Adrenal gland (tissue), 9 donors: ENCODE measurements at regions not wholly inside any gene's neighbourhood (a gene's known extent, or its start where the extent isn't known, plus 50 kb on each side); places are given as distances from the start of the nearest gene placed in this dataset.

Experiments used
- DNase-seq, 7 donors: peaks; one replicate each; pipeline ENCODE4 v3.0.0-alpha.2; 2019 to 2020
- H3K27ac ChIP-seq, 5 donors: fragments of 200-600 bp; sonication (generic) in 4 of 5; 1 replicate in 3 of 5; 2 replicates in 2 of 5; pipeline versions ENCODE4 v1.5.1 to v1.8.0; 2016 to 2020; ENCODE audit warnings: mild to moderate bottlenecking in 1 of 5
- H3K27me3 ChIP-seq: fragments of 200-600 bp; 2 replicates; pipeline ENCODE4 v1.8.0; 2021
- H3K36me3 ChIP-seq, 2 donors: fragments of 200-600 bp; replicated peaks in 1 of 2; 1 replicate in 1 of 2; 2 replicates in 1 of 2; pipeline versions ENCODE4 v1.5.1 to v1.8.0; 2018 to 2022
- H3K4me1 ChIP-seq, 2 donors: fragments of 200-600 bp; replicated peaks in 1 of 2; 1 replicate in 1 of 2; 2 replicates in 1 of 2; pipeline versions ENCODE4 v1.5.1 to v1.8.0; 2018 to 2021
- H3K4me3 ChIP-seq, 4 donors: fragments of 200-600 bp; sonication (generic) in 3 of 4; one replicate each; pipeline ENCODE4 v1.5.1; 2016 to 2018
- H3K9me3 ChIP-seq, 3 donors: fragments of 200-600 bp; sonication (generic) in 1 of 3; replicated peaks in 1 of 3; 1 replicate in 2 of 3; 2 replicates in 1 of 3; pipeline versions ENCODE4 v1.5.1 to v1.8.0; 2016 to 2021
- CTCF ChIP-seq, 6 experiments: fragments of 450-650 bp in 4 of 6; fragments of 200-600 bp in 2 of 6; sonication (generic) in 1 of 6; IDR thresholded peaks; 1 replicate in 5 of 6; 2 replicates in 1 of 6; pipeline versions ENCODE4 v1.5.1 to v1.8.0; 2016 to 2021; ENCODE audit warnings: antibody characterized with exemption in 6 of 6, mild to moderate bottlenecking in 2 of 6, moderate library complexity in 1 of 6
- POLR2A ChIP-seq, 2 donors: fragments of 450-650 bp; IDR thresholded peaks; one replicate each; pipeline ENCODE4 v1.6.1; 2017; ENCODE audit warnings: antibody characterized with exemption in 2 of 2, mild to moderate bottlenecking in 2 of 2, moderate library complexity in 1 of 2
- WGBS, 4 donors: extraction: QIAGEN DNeasy Blood & Tissue Kit in 2 of 4; methylation state at CpG; one replicate each; pipeline versions ENCODE4 v1.1.5 to v1.1.7; 2013 to 2017; 5-methylcytosine and 5-hydroxymethylcytosine counted together
- intact Hi-C, 2 donors: fragments of 100-400 bp; cut with DNase I; formaldehyde crosslinking; loops; one replicate each; pipeline versions ENCODE4 v1.14.1 to v1.15.0; 2022 to 2023
- donor health status: healthy with polysubstance abuse.
- donor health status: Bipolar disorder and iron deficiency.
- donor health status: DM: yes; HTN: yes; CAD: no.
- donor health status: DM: no; HTN: no; CAD: no.
- donor health status: DM: no; HTN: no; CAD: no.

GRCh38 chr4:53646795-53647194 is 55.5 kb upstream of the LNX1 start:
- Histone ChIP-seq H3K4me1 (no peaks in the 10 kb centered on the region), H3K9me3 (no peaks in the 10 kb centered on the region), H3K36me3 (no peaks in the 10 kb centered on the region), H3K4me3 (no peak overlapping the region), H3K27me3 (no peaks in the 10 kb centered on the region), H3K27ac (no peak overlapping the region)
- WGBS, 4 donors, result 39 to 46% (median 43%) methylated on average over 3 of the region's 3 CpGs
- peak in 3 of 7 donors; percentile 17 to 55 (median 20) for DNase-seq
- intact Hi-C loops, result no loop called here
- TF ChIP-seq POLR2A (IDR thresholded peaks at IDR 0.05) (no peak), CTCF (IDR thresholded peaks at IDR 0.05) (no peak)

GRCh38 chr4:53645108-53645507 is 53.8 kb upstream of the LNX1 start:
- Histone ChIP-seq H3K27ac (no peak overlapping the region), H3K27me3 (no peaks in the 10 kb centered on the region), H3K4me1 (no peaks in the 10 kb centered on the region), H3K9me3 (no peaks in the 10 kb centered on the region), H3K36me3 (no peaks in the 10 kb centered on the region), H3K4me3 (no peak overlapping the region)
- intact Hi-C loops, result no loop called here
- TF ChIP-seq CTCF (IDR thresholded peaks at IDR 0.05), result no peak
- TF ChIP-seq POLR2A (IDR thresholded peaks at IDR 0.05), result no peak
- no peak for DNase-seq
- WGBS, 4 donors, result 87 to 96% (median 89%) methylated on average over 3 of the region's 3 CpGs

GRCh38 chr4:53644607-53645006 is 53.3 kb upstream of the LNX1 start:
- no peak for DNase-seq
- Histone ChIP-seq H3K4me1 (no peaks in the 10 kb centered on the region), H3K27ac (no peak overlapping the region), H3K4me3 (no peak overlapping the region), H3K9me3 (no peaks in the 10 kb centered on the region), H3K27me3 (no peaks in the 10 kb centered on the region), H3K36me3 (no peaks in the 10 kb centered on the region)
- no peak for TF ChIP-seq POLR2A (IDR thresholded peaks at IDR 0.05)
- TF ChIP-seq CTCF (IDR thresholded peaks at IDR 0.05), result no peak
- 75 to 93% (median 79%) methylated on average over 3 of the region's 3 CpGs for WGBS, 4 donors
- intact Hi-C loops, result no loop called here
